WERI-Rb-1 (cell line): ENCODE measurements at regions not wholly inside any gene's neighbourhood (a gene's known extent, or its start where the extent isn't known, plus 50 kb on each side); places are given as distances from the start of the nearest gene placed in this dataset.
"Not testable (repeated sequence)": the region's sequence is repeated elsewhere in the genome, so short reads cannot be mapped to it uniquely, and the experiment has no call there.

Experiments used
- DNase-seq: peaks from one replicate; pipeline ENCODE4 v3.0.0-alpha.2; 2020
- H3K27ac ChIP-seq: fragments of 250-450 bp; sonication (Bioruptor Pico); 2 replicates; pipeline ENCODE4 v1.5.1; 2020; ENCODE audit warnings: mild to moderate bottlenecking, moderate library complexity
- H3K27me3 ChIP-seq: fragments of 250-450 bp; sonication (Bioruptor Pico); 2 replicates; pipeline ENCODE4 v1.5.1; 2021; ENCODE audit warnings: mild to moderate bottlenecking, low read depth, moderate library complexity; ENCODE audit not compliant: insufficient read depth, severe bottlenecking
- H3K36me3 ChIP-seq: fragments of 250-450 bp; sonication (Bioruptor Pico); 2 replicates; pipeline ENCODE4 v1.5.1; 2020; ENCODE audit warnings: mild to moderate bottlenecking, moderate library complexity
- H3K4me3 ChIP-seq: 2 replicates; pipeline ENCODE4 v1.5.1; 2011; ENCODE audit warnings: low read depth, mild to moderate bottlenecking, control low read depth, low read length
- H3K9me3 ChIP-seq: fragments of 250-450 bp; sonication (Bioruptor Pico); 2 replicates; pipeline ENCODE4 v1.5.1; 2021; ENCODE audit warnings: mild to moderate bottlenecking, moderate library complexity; ENCODE audit not compliant: severe bottlenecking
- CTCF ChIP-seq: IDR thresholded peaks from 2 replicates; pipeline ENCODE4 v1.5.1; 2011; ENCODE audit warnings: low read depth, mild to moderate bottlenecking, control low read depth, inconsistent platforms, low read length

- H3K9me3 ChIP-seq: no peaks in the 10 kb centered on the region
- TF ChIP-seq CTCF: no peak
- H3K27me3 ChIP-seq: no peaks in the 10 kb centered on the region
- no peaks in the 10 kb centered on the region for H3K36me3 ChIP-seq
- no peak overlapping the region for H3K4me3 ChIP-seq
- no peak overlapping the region for H3K27ac ChIP-seq
- no peak for DNase-seq
Observed at GRCh38 chr14:71554959-71555612, 377.1 kb upstream of the RGS6 start.

GRCh38 chr14:71555654-71556559 lies 376.3 kb upstream of the RGS6 start:
- H3K9me3 ChIP-seq: no peaks in the 10 kb centered on the region
- H3K27me3 ChIP-seq: no peaks in the 10 kb centered on the region
- no peak for DNase-seq
- no peak overlapping the region for H3K27ac ChIP-seq
- no peaks in the 10 kb centered on the region for H3K36me3 ChIP-seq
- no peak overlapping the region for H3K4me3 ChIP-seq
- TF ChIP-seq CTCF: no peak

GRCh38 chr14:71556730-71557129 lies 375.5 kb upstream of the RGS6 start:
- TF ChIP-seq CTCF: no peak
- no peak for DNase-seq
- Histone ChIP-seq H3K27ac (no peak overlapping the region), H3K4me3 (no peak overlapping the region), H3K27me3 (no peaks in the 10 kb centered on the region), H3K36me3 (no peaks in the 10 kb centered on the region), H3K9me3 (no peaks in the 10 kb centered on the region)

- TF ChIP-seq CTCF: no peak
Observed at GRCh38 chr14:71557351-71557750, 374.9 kb upstream of the RGS6 start.

GRCh38 chr14:71558943-71559342 lies 373.3 kb upstream of the RGS6 start:
- DNase-seq, H3K36me3 ChIP-seq, H3K4me3 ChIP-seq, H3K27ac ChIP-seq, H3K27me3 ChIP-seq, H3K9me3 ChIP-seq: not testable (repeated sequence)

More at GRCh38 chr14:71557351-71557750, 374.9 kb upstream of the RGS6 start:
- Histone ChIP-seq H3K27me3 (no peaks in the 10 kb centered on the region), H3K4me3 (no peak overlapping the region), H3K36me3 (no peaks in the 10 kb centered on the region), H3K9me3 (no peaks in the 10 kb centered on the region), H3K27ac (no peak overlapping the region)
- DNase-seq: no peak

- H3K36me3 ChIP-seq: no peaks in the 10 kb centered on the region
- H3K9me3 ChIP-seq: no peaks in the 10 kb centered on the region
- no peaks in the 10 kb centered on the region for H3K27me3 ChIP-seq
- no peak overlapping the region for H3K27ac ChIP-seq
- no peak for DNase-seq
- no peak overlapping the region for H3K4me3 ChIP-seq
- TF ChIP-seq CTCF: no peak
Observed at GRCh38 chr14:71560751-71561150, 371.5 kb upstream of the RGS6 start.
